NCI-H2227 (cell line): ENCODE measurements at regions not wholly inside any gene's neighbourhood (a gene's known extent, or its start where the extent isn't known, plus 50 kb on each side); places are given as distances from the start of the nearest gene placed in this dataset.
"Not testable (repeated sequence)": the region's sequence is repeated elsewhere in the genome, so short reads cannot be mapped to it uniquely, and the experiment has no call there.

ENCODE experiments used
- DNase-seq: peaks from one replicate; lab custom pipeline; 2025; ENCODE audit not compliant: unreplicated experiment; lab: John Stamatoyannopoulos, UW

- not testable (repeated sequence) for DNase-seq
Measured at GRCh38 chr1:200284236-200284635, 125.6 kb downstream of the ZNF281 start.

DNA sequence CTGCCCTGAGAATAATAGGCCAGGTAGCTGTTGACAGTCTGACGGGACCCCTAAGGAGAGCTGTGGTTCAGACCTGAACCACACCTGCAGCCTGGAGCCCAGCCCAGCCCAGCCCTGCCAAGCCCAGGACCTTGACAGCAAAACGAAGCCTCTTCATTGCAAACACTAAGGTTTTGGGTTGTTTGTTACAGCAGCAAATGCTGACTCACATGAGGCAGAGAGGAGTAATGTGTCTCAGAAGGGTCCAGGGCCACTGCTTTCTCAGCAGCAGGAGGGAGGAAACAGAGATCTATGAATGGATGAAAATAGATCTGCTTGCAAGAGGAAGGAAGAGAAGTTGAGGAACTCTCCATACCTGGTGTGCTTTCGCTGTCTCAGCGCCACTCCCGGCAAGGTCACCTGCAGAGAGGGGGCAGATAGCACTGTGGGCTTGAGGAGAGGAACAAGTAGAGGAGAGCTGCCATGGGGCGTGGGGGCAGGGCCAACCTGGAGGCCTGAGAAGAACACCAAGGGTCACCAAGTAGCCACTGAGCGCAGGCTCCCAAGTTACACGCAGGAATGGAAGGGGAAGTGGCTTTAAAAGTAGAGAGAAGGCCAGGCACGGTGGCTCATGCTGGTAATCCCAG lies 127.2 kb downstream of the ZNF281 start:
- no peak for DNase-seq

DNA sequence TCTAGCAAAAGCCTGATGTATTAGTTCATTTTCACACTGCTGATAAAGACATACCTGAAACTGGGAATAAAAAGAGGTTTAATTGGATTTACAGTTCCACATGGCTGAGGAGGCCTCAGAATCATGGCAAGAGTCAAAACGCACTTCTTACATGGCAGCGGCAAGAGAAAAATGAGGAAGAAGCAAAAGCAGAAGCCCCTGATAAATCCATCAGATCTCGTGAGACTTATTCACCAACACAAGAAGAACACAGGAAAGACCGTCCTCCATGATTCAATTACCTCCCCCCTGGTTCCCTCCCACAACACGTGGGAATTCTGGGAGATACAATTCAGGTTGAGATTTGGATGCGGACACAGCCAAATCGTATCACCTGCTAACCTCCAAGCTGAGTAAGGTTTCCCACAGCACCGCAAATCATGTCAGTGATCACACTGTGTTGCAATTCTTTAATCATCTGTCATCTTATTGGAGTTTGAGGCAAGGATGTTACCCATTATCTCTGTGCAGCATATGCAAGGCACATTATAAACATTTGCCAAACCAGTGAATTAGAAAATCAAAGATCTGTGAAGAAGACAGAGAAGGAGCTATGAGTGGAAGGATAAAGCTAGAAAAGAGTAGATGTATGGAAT lies 128.5 kb downstream of the ZNF281 start:
- DNase-seq, result no peak

- DNase-seq, result no peak
Measured at GRCh38 chr1:200279810-200280411, 129.9 kb downstream of the ZNF281 start.

- DNase-seq, result no peak
Measured at GRCh38 chr1:200275816-200276453, 133.9 kb downstream of the ZNF281 start.

DNA sequence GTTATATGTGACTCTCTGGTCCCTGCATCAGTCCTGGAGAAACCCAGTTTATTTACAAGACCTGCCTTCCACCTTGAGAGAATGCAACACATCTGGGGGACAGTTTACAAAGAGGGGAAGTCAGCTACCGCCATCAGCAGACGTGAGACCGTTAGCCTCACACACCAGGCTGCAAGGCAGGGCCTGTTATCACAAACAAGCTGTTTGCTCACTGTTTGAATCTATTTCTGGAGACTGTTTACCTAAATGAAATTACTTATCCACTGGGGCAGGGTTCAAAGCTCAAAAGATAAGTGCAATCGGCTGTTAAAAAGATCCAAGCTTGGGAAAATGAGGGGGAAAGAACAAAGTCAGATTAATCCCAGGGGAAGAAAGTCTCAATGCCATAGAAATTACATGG lies 134.4 kb downstream of the ZNF281 start:
- DNase-seq, result no peak

DNA sequence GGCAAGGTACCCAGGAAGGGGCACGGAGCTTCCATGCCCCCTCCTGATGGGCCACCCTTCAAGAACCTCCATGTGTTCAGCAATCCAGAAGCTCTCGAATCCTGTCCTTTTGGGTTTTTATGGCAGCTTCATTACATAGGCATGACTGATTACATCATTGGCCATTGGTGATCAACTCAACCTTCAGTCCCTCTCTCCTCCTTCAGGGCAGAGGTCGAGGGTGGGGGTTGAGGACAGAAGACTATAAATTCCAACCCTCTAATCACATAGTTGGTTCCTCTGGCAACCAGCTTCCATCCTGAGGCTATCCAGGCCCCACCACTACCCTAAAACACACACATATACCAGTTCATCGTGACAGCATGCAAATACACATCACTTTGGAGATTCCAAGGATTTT lies 135.7 kb downstream of the ZNF281 start:
- no peak for DNase-seq

- DNase-seq, result no peak
Measured at GRCh38 chr1:200272481-200273068, 137.3 kb downstream of the ZNF281 start.

DNA sequence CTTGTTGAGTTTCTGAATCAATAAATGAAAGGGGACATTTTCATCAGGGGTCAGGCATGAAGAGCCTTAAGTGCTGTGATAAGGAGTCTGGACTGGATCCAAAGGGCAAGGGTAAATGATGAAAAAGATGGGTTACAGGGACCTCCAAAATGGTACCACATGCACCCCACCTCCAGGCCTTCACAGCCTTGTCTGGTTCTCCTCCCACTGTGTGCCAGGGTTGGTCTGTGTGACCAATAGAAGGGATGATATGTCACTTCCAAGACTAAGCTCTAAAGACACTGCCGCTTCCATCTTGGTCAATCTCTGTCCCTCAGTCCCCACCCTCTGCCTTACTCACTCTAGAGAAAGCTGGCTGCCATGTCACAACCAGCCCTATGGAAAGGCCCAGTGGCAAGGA lies 140.6 kb downstream of the ZNF281 start:
- DNase-seq, result no peak

DNA sequence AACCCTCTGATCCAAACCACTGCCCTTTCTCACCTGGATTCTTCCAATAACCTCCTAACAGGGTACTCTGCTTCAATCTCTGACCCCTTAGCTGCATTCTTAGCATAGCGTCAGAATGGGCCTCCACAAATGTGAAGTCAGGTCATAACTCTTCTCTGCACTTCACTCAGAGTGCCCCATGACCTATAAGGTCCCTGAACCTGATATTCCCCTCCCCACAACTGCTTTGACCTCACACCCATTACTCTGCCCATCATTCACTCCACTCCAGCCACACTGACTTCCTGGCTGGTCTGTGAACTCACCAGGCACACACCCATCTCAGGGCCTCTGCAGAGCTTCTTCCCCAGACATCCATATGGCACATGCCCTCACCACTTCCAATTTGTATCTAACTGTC lies 141.9 kb downstream of the ZNF281 start:
- no peak for DNase-seq

GRCh38 chr1:200267458-200267857 lies 142.4 kb downstream of the ZNF281 start:
- no peak for DNase-seq

GRCh38 chr1:200266871-200267270 lies 143.0 kb downstream of the ZNF281 start:
- no peak for DNase-seq

DNA sequence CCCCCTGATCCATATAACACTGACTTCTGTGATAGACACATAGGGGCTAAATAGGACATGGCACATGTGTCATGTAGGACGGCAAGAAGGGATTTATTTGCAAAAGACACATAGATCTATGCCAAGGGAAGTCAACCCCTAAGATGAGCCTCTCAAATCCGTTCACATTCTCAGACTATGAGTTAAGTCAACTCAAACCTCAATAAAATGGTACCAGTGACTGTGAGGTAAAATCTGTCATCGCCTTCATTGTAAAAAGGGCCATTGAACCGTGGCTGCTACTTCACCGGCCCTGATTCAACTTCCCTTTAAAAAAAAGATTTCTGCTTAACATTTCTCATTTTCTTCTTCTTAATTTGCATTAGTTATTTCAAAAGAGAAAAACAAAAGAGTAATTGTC lies 144.0 kb downstream of the ZNF281 start:
- DNase-seq, result no peak

GRCh38 chr1:200265104-200265503 lies 144.7 kb downstream of the ZNF281 start:
- no peak for DNase-seq

GRCh38 chr1:200263203-200263602 lies 146.6 kb downstream of the ZNF281 start:
- no peak for DNase-seq

DNA sequence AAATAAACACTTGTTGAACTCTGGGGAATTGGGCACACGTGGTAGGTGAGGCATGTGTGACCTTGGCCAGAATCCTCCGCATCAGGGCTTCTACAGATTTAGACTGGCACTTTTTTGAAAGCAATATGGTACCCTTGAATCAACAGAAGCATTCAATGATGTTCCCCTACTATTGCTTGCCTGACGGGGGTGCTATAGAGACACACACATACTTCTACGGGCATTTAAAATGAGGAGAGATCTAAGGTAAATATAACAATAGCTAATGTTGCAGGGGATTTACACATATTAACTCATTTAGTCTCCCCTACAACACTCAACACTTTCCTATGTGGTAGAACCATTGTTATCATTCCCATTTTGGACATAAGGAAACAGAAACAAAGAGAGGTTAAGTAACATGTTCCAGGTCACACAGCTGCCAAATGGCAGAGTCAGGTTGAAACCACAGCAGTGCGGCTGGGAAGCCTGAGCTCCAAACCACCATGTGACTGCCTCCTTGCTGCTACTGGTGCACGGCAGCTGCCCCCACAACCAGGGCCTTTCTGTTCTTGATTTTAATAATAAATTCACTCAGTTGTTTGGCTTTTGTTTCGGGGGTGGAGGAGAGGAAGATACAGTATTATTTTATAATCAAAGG lies 147.4 kb downstream of the ZNF281 start:
- no peak for DNase-seq

DNA sequence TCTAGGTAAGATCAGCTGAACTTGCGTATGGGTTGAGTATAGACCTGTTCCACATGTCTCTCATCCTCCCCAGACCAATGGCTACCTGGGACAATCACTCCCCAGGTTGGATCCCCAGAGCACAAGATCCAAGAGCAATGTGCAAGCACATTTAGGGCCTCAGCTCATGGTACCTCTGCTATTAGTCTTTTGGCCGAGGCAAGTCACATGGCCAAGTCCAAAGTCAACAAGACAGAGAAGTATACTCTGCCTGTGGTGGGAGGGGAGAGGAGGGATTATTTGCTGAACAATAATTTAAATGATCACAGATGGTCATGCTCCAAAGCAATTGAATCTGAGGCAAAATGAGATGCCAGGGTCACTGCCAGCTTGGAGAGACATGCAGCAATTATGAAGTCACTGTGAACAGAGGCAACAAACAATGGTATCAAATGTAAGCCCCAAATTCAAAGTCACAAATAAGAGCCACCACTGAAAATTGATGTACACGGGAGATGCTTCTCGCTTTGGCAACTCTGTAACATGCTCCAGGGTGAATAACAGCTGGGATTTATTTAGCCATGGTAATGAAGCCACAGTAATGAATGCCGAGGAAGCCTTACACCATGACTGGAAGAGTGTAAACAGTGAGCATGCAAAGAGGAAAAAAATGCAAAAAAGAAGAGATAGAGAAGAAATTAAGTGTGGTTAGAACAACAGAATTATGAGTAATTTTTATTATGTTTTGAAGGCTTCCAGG lies 149.1 kb downstream of the ZNF281 start:
- no peak for DNase-seq

DNA sequence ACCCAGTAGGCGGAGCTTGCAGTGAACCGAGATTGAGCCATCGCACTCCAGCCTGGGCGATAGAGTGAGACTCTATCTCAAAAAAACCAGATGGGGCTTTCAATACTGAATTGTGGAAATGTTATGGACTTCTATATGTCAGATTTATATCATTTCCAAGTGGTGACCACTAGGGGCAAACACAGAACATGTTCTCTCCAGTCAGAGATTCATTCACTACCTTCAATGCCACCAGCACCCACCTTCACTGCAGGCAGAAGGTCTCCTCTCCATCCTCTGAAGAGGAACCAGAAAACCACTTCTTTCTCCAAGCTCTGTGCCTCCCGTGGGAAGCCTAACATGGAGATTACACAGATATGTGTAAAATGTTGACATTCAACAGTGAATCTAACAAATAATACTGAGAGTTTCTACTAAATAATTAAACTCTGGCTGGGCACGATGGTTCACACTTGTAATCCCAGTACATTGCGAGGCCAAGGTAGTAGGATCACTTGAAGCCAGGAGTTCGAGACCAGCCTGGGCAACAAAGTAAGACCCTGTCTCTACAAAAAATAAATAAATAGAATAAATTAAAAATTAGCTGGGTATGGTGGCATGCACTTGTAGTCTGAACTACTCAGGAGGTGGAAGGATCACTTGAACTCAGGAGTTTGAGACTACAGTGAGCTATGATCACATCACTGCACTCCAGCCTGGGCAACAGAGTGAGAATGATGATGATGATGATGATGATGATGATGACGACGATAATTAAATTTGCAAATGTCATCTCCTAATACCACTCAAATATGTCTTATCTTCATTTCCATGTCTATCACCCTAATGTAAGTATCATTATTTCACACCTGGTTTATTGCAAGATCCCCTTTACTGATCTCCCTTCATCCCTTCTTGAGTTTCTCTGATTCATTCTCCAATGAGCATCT lies 151.1 kb downstream of the ZNF281 start:
- no peak for DNase-seq

GRCh38 chr1:200257235-200257634 lies 152.6 kb downstream of the ZNF281 start:
- no peak for DNase-seq

- DNase-seq, result not testable (repeated sequence)
Measured at GRCh38 chr1:200254602-200255001, 155.2 kb downstream of the ZNF281 start.
